ENCODE measurements at regions not wholly inside any gene's neighbourhood (a gene's known extent, or its start where the extent isn't known, plus 50 kb on each side); places are given as distances from the start of the nearest gene placed in this dataset.

DNA sequence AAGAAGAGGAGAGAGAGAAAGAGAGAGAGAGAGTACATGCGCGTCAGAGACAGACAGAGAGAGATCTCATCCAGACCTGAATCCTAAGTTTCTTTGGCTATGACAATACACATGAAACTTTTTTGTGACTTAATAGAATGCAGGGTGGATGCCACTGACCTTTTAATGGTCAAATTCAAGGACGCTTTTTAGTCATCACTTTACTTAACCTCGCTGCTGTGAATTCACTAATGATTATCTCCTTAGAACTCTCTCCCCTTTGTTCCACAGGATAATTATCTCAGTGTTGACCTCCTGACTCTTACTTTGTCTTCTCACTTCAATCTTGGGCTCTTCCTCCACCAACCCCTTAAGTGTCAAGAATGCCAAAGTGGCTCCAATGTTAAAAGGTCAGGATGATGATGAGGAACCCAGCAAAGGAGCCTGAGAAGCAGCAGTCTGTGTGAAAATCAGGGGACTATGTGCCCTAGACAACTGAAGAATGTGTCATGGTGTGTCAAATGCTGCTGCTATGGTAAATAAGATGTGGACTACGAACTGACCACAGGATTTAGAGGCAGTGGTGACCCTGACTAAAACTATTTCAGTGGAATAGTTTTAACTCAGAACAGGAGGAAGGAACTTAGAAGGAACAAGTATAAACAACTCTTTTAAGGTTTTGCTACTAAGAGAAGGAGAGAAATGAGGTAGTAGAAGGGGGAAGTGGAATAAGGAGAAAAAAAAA is 382.1 kb downstream of the ZEB2 start:
- no peak for TF ChIP-seq EZH2phosphoT487 (conservative IDR thresholded peaks at IDR 0.05; ENCODE audit: low read length)
- TF ChIP-seq, protein P1, sequence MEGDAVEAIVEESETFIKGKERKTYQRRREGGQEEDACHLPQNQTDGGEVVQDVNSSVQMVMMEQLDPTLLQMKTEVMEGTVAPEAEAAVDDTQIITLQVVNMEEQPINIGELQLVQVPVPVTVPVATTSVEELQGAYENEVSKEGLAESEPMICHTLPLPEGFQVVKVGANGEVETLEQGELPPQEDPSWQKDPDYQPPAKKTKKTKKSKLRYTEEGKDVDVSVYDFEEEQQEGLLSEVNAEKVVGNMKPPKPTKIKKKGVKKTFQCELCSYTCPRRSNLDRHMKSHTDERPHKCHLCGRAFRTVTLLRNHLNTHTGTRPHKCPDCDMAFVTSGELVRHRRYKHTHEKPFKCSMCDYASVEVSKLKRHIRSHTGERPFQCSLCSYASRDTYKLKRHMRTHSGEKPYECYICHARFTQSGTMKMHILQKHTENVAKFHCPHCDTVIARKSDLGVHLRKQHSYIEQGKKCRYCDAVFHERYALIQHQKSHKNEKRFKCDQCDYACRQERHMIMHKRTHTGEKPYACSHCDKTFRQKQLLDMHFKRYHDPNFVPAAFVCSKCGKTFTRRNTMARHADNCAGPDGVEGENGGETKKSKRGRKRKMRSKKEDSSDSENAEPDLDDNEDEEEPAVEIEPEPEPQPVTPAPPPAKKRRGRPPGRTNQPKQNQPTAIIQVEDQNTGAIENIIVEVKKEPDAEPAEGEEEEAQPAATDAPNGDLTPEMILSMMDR (IDR thresholded peaks at IDR 0.05; ENCODE audit: insufficient read depth, low read length, poor library complexity, severe bottlenecking) = no peak

Measured in SU-DHL-6 (cell line).